Neuronal stem cell (in vitro differentiated cells): ENCODE measurements at regions not wholly inside any gene's neighbourhood (a gene's known extent, or its start where the extent isn't known, plus 50 kb on each side); places are given as distances from the start of the nearest gene placed in this dataset.
A peak's percentile ranks its signal among the peaks of the same experiment; 100 is the strongest.

Experiments
- DNase-seq: peaks from one replicate; pipeline ENCODE4 v3.0.0-alpha.2; 2013; ENCODE audit warnings: low spot score
- H2AFZ ChIP-seq: one replicate; pipeline ENCODE4 v1.6.1; 2013; ENCODE audit warnings: mild to moderate bottlenecking, low read length, inconsistent platforms
- H2AK5ac ChIP-seq: 2 replicates; pipeline ENCODE4 v1.6.1; 2013; ENCODE audit warnings: low read depth, mild to moderate bottlenecking, inconsistent platforms, low read length, moderate library complexity, mixed read lengths
- H2BK120ac ChIP-seq: 2 replicates; pipeline ENCODE4 v1.6.1; 2013; ENCODE audit warnings: low read depth, mild to moderate bottlenecking, inconsistent platforms, low read length, moderate library complexity, mixed read lengths
- H2BK12ac ChIP-seq: one replicate; pipeline ENCODE4 v1.6.1; 2013; ENCODE audit warnings: low read length, inconsistent platforms
- H2BK15ac ChIP-seq: 2 replicates; pipeline ENCODE4 v1.6.1; 2013; ENCODE audit warnings: mild to moderate bottlenecking, low read length, inconsistent platforms, mixed read lengths
- H2BK5ac ChIP-seq: one replicate; pipeline ENCODE4 v1.6.1; 2013; ENCODE audit warnings: inconsistent platforms, mild to moderate bottlenecking, low read length, moderate library complexity
- H3K14ac ChIP-seq: one replicate; pipeline ENCODE4 v1.6.1; 2013; ENCODE audit warnings: low read length, inconsistent platforms
- H3K18ac ChIP-seq: 2 replicates; pipeline ENCODE4 v1.6.1; 2013; ENCODE audit warnings: low read length, inconsistent platforms
- H3K23ac ChIP-seq: 2 replicates; pipeline ENCODE4 v1.6.1; 2013; ENCODE audit warnings: low read depth, mild to moderate bottlenecking, mixed read lengths, low read length, inconsistent platforms; ENCODE audit not compliant: poor library complexity
- H3K27ac ChIP-seq: replicated peaks from 3 replicates; pipeline ENCODE4 v1.5.1; 2013; ENCODE audit warnings: low read length, inconsistent platforms
- H3K27me3 ChIP-seq, 3 experiments: 2 replicates each; pipeline ENCODE4 v1.6.1; 2013; ENCODE audit warnings: low read length in 3 of 3, mild to moderate bottlenecking in 2 of 3, inconsistent platforms in 1 of 3, low read depth in 1 of 3, mixed read lengths in 1 of 3, moderate library complexity in 1 of 3; ENCODE audit not compliant: control insufficient read depth in 3 of 3, insufficient read depth in 3 of 3
- H3K36me3 ChIP-seq, 2 donors: replicated peaks in 1 of 2; 2 replicates each; pipeline ENCODE4 v1.6.1; 2013; ENCODE audit warnings: low read length in 2 of 2; ENCODE audit not compliant: control insufficient read depth in 2 of 2, insufficient read depth in 2 of 2
- H3K4ac ChIP-seq: 2 replicates; pipeline ENCODE4 v1.6.1; 2013; ENCODE audit warnings: inconsistent platforms, mild to moderate bottlenecking, low read length, moderate library complexity
- H3K4me1 ChIP-seq, 2 donors: 1 replicate in 1 of 2; 2 replicates in 1 of 2; pipeline ENCODE4 v1.6.1; 2013; ENCODE audit warnings: low read length in 2 of 2, low read depth in 1 of 2; ENCODE audit not compliant: control insufficient read depth in 2 of 2, insufficient read depth in 1 of 2
- H3K4me2 ChIP-seq: one replicate; pipeline ENCODE4 v1.6.1; 2013; ENCODE audit warnings: mild to moderate bottlenecking, low read length, inconsistent platforms; ENCODE audit not compliant: insufficient read depth, poor library complexity, severe bottlenecking
- H3K4me3 ChIP-seq, 2 donors: 2 replicates each; pipeline ENCODE4 v1.5.1; 2013; ENCODE audit warnings: low read length in 2 of 2, mild to moderate bottlenecking in 2 of 2, inconsistent platforms in 1 of 2, moderate library complexity in 1 of 2
- H3K79me1 ChIP-seq: one replicate; pipeline ENCODE4 v1.6.1; 2013; ENCODE audit warnings: low read depth, mild to moderate bottlenecking, inconsistent platforms, low read length, moderate library complexity
- H3K9ac ChIP-seq: one replicate; pipeline ENCODE4 v1.6.1; 2013; ENCODE audit warnings: mild to moderate bottlenecking, low read depth, low read length, inconsistent platforms; ENCODE audit not compliant: poor library complexity
- H3K9me3 ChIP-seq, 2 donors: replicated peaks in 1 of 2; 2 replicates each; pipeline versions ENCODE3 to v1.6.1; 2013; ENCODE audit warnings: low read length in 2 of 2, mild to moderate bottlenecking in 2 of 2, inconsistent platforms in 1 of 2, low read depth in 1 of 2, mixed read lengths in 1 of 2, moderate library complexity in 1 of 2; ENCODE audit not compliant: control insufficient read depth in 2 of 2, insufficient read depth in 1 of 2
- H4K8ac ChIP-seq: one replicate; pipeline ENCODE4 v1.6.1; 2013; ENCODE audit warnings: low read depth, mild to moderate bottlenecking, inconsistent platforms, low read length, moderate library complexity
- H4K91ac ChIP-seq: one replicate; pipeline ENCODE4 v1.6.1; 2013; ENCODE audit warnings: low read length, low read depth, mild to moderate bottlenecking, inconsistent platforms; ENCODE audit not compliant: poor library complexity
- WGBS, 2 donors: extraction: QIAGEN DNeasy Blood & Tissue Kit; methylation state at CpG; one replicate each; pipeline ENCODE4 v1.1.7; 2013; ENCODE audit warnings: missing lambda C conversion rate in 2 of 2, mixed read lengths in 1 of 2; ENCODE audit not compliant: insufficient read length in 2 of 2, insufficient replicate concordance in 1 of 2; ENCODE audit errors: extremely low coverage in 2 of 2; 5-methylcytosine and 5-hydroxymethylcytosine counted together

- Histone ChIP-seq H3K4me2 (no peak overlapping the region), H3K4me1 (peaks cover 0 to 7% of the 10 kb centered on the region in 2 donors), H3K4me3 (no peak overlapping the region), H2BK5ac (peak overlapping the region; percentile 59), H3K23ac (no peak overlapping the region), H2BK12ac (no peak overlapping the region), H3K9me3 (peaks cover 7 to 11% of the 10 kb centered on the region in 2 donors), H2BK15ac (peak overlapping the region; percentile 72), H3K27ac (no peak overlapping the region), H3K79me1 (no peaks in the 10 kb centered on the region), H3K18ac (peak overlapping the region; percentile 55), H3K9ac (peak overlapping the region; percentile 44), H3K4ac (no peak overlapping the region), H4K8ac (no peak overlapping the region), H2BK120ac (no peak overlapping the region), H2AK5ac (peak overlapping the region; percentile 91), H3K14ac (no peak overlapping the region), H3K27me3 (no peaks in the 10 kb centered on the region), H2AFZ (no peak overlapping the region), H3K36me3 (no peaks in the 10 kb centered on the region), H4K91ac (peak overlapping the region; percentile 90)
- no peak for DNase-seq
- no CpG with 5 or more reads among the region's 6 CpGs for WGBS, 2 donors
Observed at GRCh38 chr2:5967506-5967905, 275.3 kb downstream of the SOX11 start.

GRCh38 chr2:5969303-5969702 lies 277.1 kb downstream of the SOX11 start:
- H3K4me1 ChIP-seq = peaks cover 1 to 8% of the 10 kb centered on the region in 2 donors
- H3K9ac ChIP-seq = no peak overlapping the region
- no peaks in the 10 kb centered on the region for H3K27me3 ChIP-seq
- no peak overlapping the region for H4K91ac ChIP-seq
- no peak overlapping the region for H2AK5ac ChIP-seq
- WGBS, 2 donors = no CpG with 5 or more reads among the region's 6 CpGs
- no peak overlapping the region for H3K4me2 ChIP-seq
- H3K23ac ChIP-seq = no peak overlapping the region
- no peak overlapping the region for H3K4me3 ChIP-seq
- H2BK5ac ChIP-seq = no peak overlapping the region
- no peak overlapping the region for H2AFZ ChIP-seq
- no peak overlapping the region for H3K27ac ChIP-seq
- no peak overlapping the region for H2BK12ac ChIP-seq
- no peak overlapping the region for H3K4ac ChIP-seq
- H3K9me3 ChIP-seq = peaks cover 7 to 11% of the 10 kb centered on the region in 2 donors
- peak overlapping the region; percentile 57 for H3K18ac ChIP-seq
- no peak overlapping the region for H4K8ac ChIP-seq
- H3K79me1 ChIP-seq = no peaks in the 10 kb centered on the region
- DNase-seq = no peak
- H3K14ac ChIP-seq = no peak overlapping the region
- no peak overlapping the region for H2BK120ac ChIP-seq
- no peaks in the 10 kb centered on the region for H3K36me3 ChIP-seq
- no peak overlapping the region for H2BK15ac ChIP-seq

- Histone ChIP-seq H3K18ac (no peak overlapping the region), H3K36me3 (no peaks in the 10 kb centered on the region), H3K79me1 (no peaks in the 10 kb centered on the region), H3K27me3 (no peaks in the 10 kb centered on the region), H3K23ac (no peak overlapping the region), H3K4me1 (peaks cover 9 to 19% of the 10 kb centered on the region in 2 donors), H2AK5ac (no peak overlapping the region), H4K91ac (no peak overlapping the region), H3K4me2 (no peak overlapping the region), H3K9me3 (peaks cover 7 to 11% of the 10 kb centered on the region in 2 donors), H2BK12ac (no peak overlapping the region), H4K8ac (no peak overlapping the region), H2BK5ac (no peak overlapping the region), H3K9ac (no peak overlapping the region), H3K4me3 (no peak overlapping the region), H3K27ac (no peak overlapping the region), H3K4ac (no peak overlapping the region), H2BK120ac (no peak overlapping the region), H2BK15ac (no peak overlapping the region), H2AFZ (no peak overlapping the region), H3K14ac (no peak overlapping the region)
- WGBS, 2 donors = no CpG with 5 or more reads among the region's 4 CpGs
- DNase-seq = no peak
Observed at GRCh38 chr2:5970347-5970746, 278.2 kb downstream of the SOX11 start.

- no peak overlapping the region for H3K27ac ChIP-seq
- H4K91ac ChIP-seq = no peak overlapping the region
- H3K27me3 ChIP-seq = no peaks in the 10 kb centered on the region
- H2BK12ac ChIP-seq = peak overlapping the region; percentile 49
- H3K4me1 ChIP-seq = peaks cover 16 to 28% of the 10 kb centered on the region in 2 donors
- H2BK15ac ChIP-seq = no peak overlapping the region
- H2BK120ac ChIP-seq = peak overlapping the region; percentile 8
- no peak for DNase-seq
- no peak overlapping the region for H3K23ac ChIP-seq
- H3K4me2 ChIP-seq = no peak overlapping the region
- no peaks in the 10 kb centered on the region for H3K36me3 ChIP-seq
- H3K18ac ChIP-seq = peak overlapping the region; percentile 74
- no peak overlapping the region for H3K4me3 ChIP-seq
- H4K8ac ChIP-seq = no peak overlapping the region
- H3K79me1 ChIP-seq = no peaks in the 10 kb centered on the region
- H2BK5ac ChIP-seq = peak overlapping the region; percentile 28
- H2AFZ ChIP-seq = peak overlapping the region; percentile 76
- no CpG with 5 or more reads among the region's 6 CpGs for WGBS, 2 donors
- no peak overlapping the region for H3K9ac ChIP-seq
- H3K9me3 ChIP-seq = peaks cover 0 to 5% of the 10 kb centered on the region in 2 donors
- H3K4ac ChIP-seq = no peak overlapping the region
- no peak overlapping the region for H2AK5ac ChIP-seq
- H3K14ac ChIP-seq = no peak overlapping the region
Observed at GRCh38 chr2:5974477-5974876, 282.3 kb downstream of the SOX11 start.
